ENCODE measurements at regions not wholly inside any gene's neighbourhood (a gene's known extent, or its start where the extent isn't known, plus 50 kb on each side); places are given as distances from the start of the nearest gene placed in this dataset.
"Not testable (repeated sequence)": the region's sequence is repeated elsewhere in the genome, so short reads cannot be mapped to it uniquely, and the experiment has no call there.

- not testable (repeated sequence) for TF ChIP-seq POLR2AphosphoS5, POLR2A (IDR thresholded peaks at IDR 0.05)
Measured at GRCh38 chr18:41046250-41046649, 908.8 kb upstream of the PIK3C3 start.
